A549 (cell line): ENCODE measurements at regions not wholly inside any gene's neighbourhood (a gene's known extent, or its start where the extent isn't known, plus 50 kb on each side); places are given as distances from the start of the nearest gene placed in this dataset.

ENCODE experiments used
- ATAC-seq, 2 experiments: fragments of 200-7000 bp in 1 of 2; fragments of >200 bp in 1 of 2; cut with Nextera tagmentation in 1 of 2; cut with Tn5 transposase in 1 of 2; 3 replicates each; pipeline versions ENCODE4 v1.8.0 to v1.9.1; 2018 to 2020; ENCODE audit warnings: mild to moderate bottlenecking in 1 of 2, moderate library complexity in 1 of 2
- CTCF ChIA-PET: fragments of 300-600 bp; sonication (Branson Sonifier 250); formaldehyde crosslinking; extraction: SDS; loops from one replicate; lab custom pipeline; 2021; ENCODE audit warnings: antibody characterized with exemption, inconsistent platforms; lab: Yijun Ruan, JAX
- POLR2A ChIA-PET: fragments of 350-600 bp; formaldehyde crosslinking; extraction: SDS; loops from one replicate; lab custom pipeline; 2021; ENCODE audit warnings: antibody characterized with exemption, inconsistent platforms; lab: Yijun Ruan, JAX
- DNase-seq, 2 experiments: peaks; one replicate each; pipeline versions ENCODE4 v3.0.0 to v3.0.0-alpha.2; 2011 to 2016; ENCODE audit warnings: low read depth in 1 of 2, low spot score in 1 of 2
- FAIRE-seq: peaks from 2 replicates; lab custom pipeline; 2011; peaks lifted over from hg19 to GRCh38; lab: Jason Lieb, UNC
- H3K27ac ChIP-seq, 2 experiments: fragments of >200 bp; sonication (Bioruptor Twin); formaldehyde crosslinking; 3 replicates each; pipeline ENCODE4 v1.5.1; 2016 to 2017
- H3K4me1 ChIP-seq: fragments of >200 bp; sonication (Bioruptor Twin); formaldehyde crosslinking; 3 replicates; pipeline ENCODE4 v1.6.1; 2016
- H3K4me2 ChIP-seq: fragments of >200 bp; sonication (Bioruptor Twin); formaldehyde crosslinking; 3 replicates; pipeline ENCODE4 v1.6.1; 2016
- H3K4me3 ChIP-seq: fragments of >200 bp; sonication (Bioruptor Twin); formaldehyde crosslinking; 3 replicates; pipeline ENCODE4 v1.5.1; 2016
- H3K9me3 ChIP-seq: fragments of >200 bp; sonication (Bioruptor Twin); formaldehyde crosslinking; 3 replicates; pipeline ENCODE4 v1.6.1; 2016
- CBX2 ChIP-seq: fragments of 200-600 bp; sonication (generic); IDR thresholded peaks from 2 replicates; pipeline ENCODE4 v1.6.1; 2016; ENCODE audit warnings: low read depth, mild to moderate bottlenecking, borderline replicate concordance
- CEBPB ChIP-seq, 2 experiments: fragments of >200 bp in 1 of 2; sonication (Bioruptor Twin) in 1 of 2; formaldehyde crosslinking in 1 of 2; IDR thresholded peaks; 2 replicates each; pipeline ENCODE4 v1.6.1; 2012 to 2016
- CHD2 ChIP-seq: fragments of 150-350 bp; IDR thresholded peaks from 2 replicates; pipeline ENCODE4 v1.6.1; 2014; ENCODE audit warnings: low read length; ENCODE audit not compliant: partially characterized antibody
- E2F6 ChIP-seq: IDR thresholded peaks from 2 replicates; pipeline ENCODE4 v1.6.1; 2012; ENCODE audit warnings: low read depth, borderline replicate concordance
- EHF ChIP-seq: fragments of 250-450 bp; sonication (Bioruptor Pico); IDR thresholded peaks from 2 replicates; pipeline ENCODE4 v1.5.0; 2020; ENCODE audit warnings: mild to moderate bottlenecking
- FOSL2 ChIP-seq, 2 experiments: fragments of 450-650 bp in 1 of 2; fragments of >200 bp in 1 of 2; sonication (Bioruptor Twin) in 1 of 2; formaldehyde crosslinking; IDR thresholded peaks; 2 replicates each; pipeline versions ENCODE4 v1.5.0 to v1.6.1; 2016 to 2020; ENCODE audit warnings: mild to moderate bottlenecking in 1 of 2, moderate library complexity in 1 of 2
- FOXS1 ChIP-seq: fragments of 250-450 bp; sonication (Bioruptor Pico); IDR thresholded peaks from 2 replicates; pipeline ENCODE4 v1.5.0; 2020; ENCODE audit warnings: mild to moderate bottlenecking, moderate library complexity
- HOXA7 ChIP-seq: fragments of 250-450 bp; sonication (Bioruptor Pico); IDR thresholded peaks from 2 replicates; pipeline ENCODE4 v1.5.0; 2020; ENCODE audit warnings: mild to moderate bottlenecking, moderate library complexity
- HOXB13 ChIP-seq: fragments of 250-450 bp; sonication (Bioruptor Pico); IDR thresholded peaks from 2 replicates; pipeline ENCODE4 v1.5.0; 2020; ENCODE audit warnings: low read depth, mild to moderate bottlenecking, moderate library complexity
- JUN ChIP-seq, 2 experiments: fragments of >200 bp; sonication (Bioruptor Twin); formaldehyde crosslinking; IDR thresholded peaks; 2 replicates in 1 of 2; 3 replicates in 1 of 2; pipeline ENCODE4 v1.6.1; 2016 to 2017
- JUNB ChIP-seq: fragments of >200 bp; sonication (Bioruptor Twin); formaldehyde crosslinking; IDR thresholded peaks from 2 replicates; pipeline ENCODE4 v1.6.1; 2016
- KDM1A ChIP-seq: fragments of 200-600 bp; sonication (generic); IDR thresholded peaks from 2 replicates; pipeline ENCODE4 v1.6.1; 2016; ENCODE audit warnings: low read depth, mild to moderate bottlenecking
- KDM5A ChIP-seq: fragments of 200-600 bp; sonication (generic); IDR thresholded peaks from 2 replicates; pipeline ENCODE4 v1.6.1; 2016; ENCODE audit warnings: antibody characterized with exemption, mild to moderate bottlenecking
- MAZ ChIP-seq: fragments of 150-350 bp; IDR thresholded peaks from 2 replicates; pipeline ENCODE4 v1.6.1; 2014; ENCODE audit warnings: antibody characterized with exemption, low read depth, low read length, borderline replicate concordance
- MYC ChIP-seq: IDR thresholded peaks from 2 replicates; pipeline ENCODE4 v1.6.1; 2012; ENCODE audit warnings: mild to moderate bottlenecking, inconsistent platforms, low read length, improper control_type of control experiment, borderline replicate concordance
- NPAS2 ChIP-seq: fragments of 250-450 bp; sonication (Bioruptor Pico); IDR thresholded peaks from 2 replicates; pipeline ENCODE4 v1.8.0; 2022; ENCODE audit warnings: mild to moderate bottlenecking, moderate library complexity, borderline replicate concordance
- NR3C1 ChIP-seq: fragments of >200 bp; sonication (Bioruptor Twin); formaldehyde crosslinking; IDR thresholded peaks from 3 replicates; pipeline ENCODE4 v1.6.1; 2017
- PBX3 ChIP-seq: IDR thresholded peaks from 2 replicates; pipeline ENCODE4 v1.6.1; 2012
- POLR2AphosphoS2 ChIP-seq: conservative IDR thresholded peaks from 2 replicates; pipeline ENCODE4 v1.6.1; 2012; ENCODE audit warnings: low read length, improper control_type of control experiment, inconsistent platforms
- RARB ChIP-seq: fragments of 250-450 bp; sonication (Bioruptor Pico); IDR thresholded peaks from 2 replicates; pipeline ENCODE4 v1.8.0; 2021; ENCODE audit warnings: mild to moderate bottlenecking, moderate library complexity
- RCOR1 ChIP-seq: fragments of 150-350 bp; IDR thresholded peaks from 2 replicates; pipeline ENCODE4 v1.6.1; 2014; ENCODE audit warnings: antibody characterized with exemption, low read length, low read depth
- REST ChIP-seq: fragments of 200-600 bp; sonication (generic); IDR thresholded peaks from 2 replicates; pipeline ENCODE4 v1.6.1; 2016; ENCODE audit warnings: antibody characterized with exemption, mild to moderate bottlenecking, moderate library complexity
- RNF2 ChIP-seq: fragments of 200-600 bp; sonication (generic); IDR thresholded peaks from 2 replicates; pipeline ENCODE4 v1.6.1; 2016; ENCODE audit warnings: low read depth, mild to moderate bottlenecking, antibody characterized with exemption, moderate library complexity, borderline replicate concordance
- SMC3 ChIP-seq: fragments of >200 bp; sonication (Bioruptor Twin); formaldehyde crosslinking; IDR thresholded peaks from 3 replicates; pipeline ENCODE4 v1.6.1; 2018; ENCODE audit warnings: inconsistent platforms
- ZC3H11A ChIP-seq: fragments of 450-650 bp; IDR thresholded peaks from 2 replicates; pipeline ENCODE4 v1.6.1; 2014; ENCODE audit warnings: antibody characterized with exemption, mild to moderate bottlenecking
- ZNF302 ChIP-seq: fragments of 250-450 bp; sonication (Bioruptor Pico); IDR thresholded peaks from 2 replicates; pipeline ENCODE4 v1.9.0; 2021; ENCODE audit warnings: inconsistent platforms, mild to moderate bottlenecking, moderate library complexity
- ZSCAN20 ChIP-seq: fragments of 250-450 bp; sonication (Bioruptor Pico); IDR thresholded peaks from 2 replicates; pipeline ENCODE4 v1.8.0; 2022; ENCODE audit warnings: mild to moderate bottlenecking, moderate library complexity
- WGBS: methylation state at CpG from one replicate; pipeline ENCODE4 v1.1.6; 2017; ENCODE audit errors: missing lambda C conversion rate; 5-methylcytosine and 5-hydroxymethylcytosine counted together
- TF ChIP-seq, protein P1 (sequence below): fragments of 250-450 bp; sonication (Bioruptor Pico); IDR thresholded peaks from 2 replicates; pipeline ENCODE4 v1.5.0; 2020; ENCODE audit warnings: low read depth, mild to moderate bottlenecking, moderate library complexity

DNA sequence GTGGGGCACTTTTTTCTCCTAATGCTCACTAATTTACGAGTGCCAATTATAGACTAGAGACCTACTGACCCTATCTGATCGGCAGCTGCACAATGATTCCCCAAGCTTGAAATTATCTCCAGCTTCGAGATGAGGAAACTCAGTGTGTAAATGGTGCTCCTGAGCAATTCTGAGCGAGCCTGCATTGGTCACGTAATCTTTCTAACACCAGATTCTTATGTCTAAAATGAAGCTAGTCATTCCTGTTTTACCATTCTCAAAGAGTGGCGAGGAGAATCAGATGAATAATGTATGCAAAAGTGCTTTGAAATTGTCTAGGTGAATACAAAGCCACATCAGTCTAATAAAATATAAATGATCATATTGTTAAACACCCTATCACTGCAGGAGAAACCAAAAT lies 318.1 kb upstream of the FAM78B start:
- no peaks in the 10 kb centered on the region for H3K4me1 ChIP-seq
- no peak for TF ChIP-seq KDM1A
- TF ChIP-seq ZNF302 = no peak
- TF ChIP-seq, protein P1, sequence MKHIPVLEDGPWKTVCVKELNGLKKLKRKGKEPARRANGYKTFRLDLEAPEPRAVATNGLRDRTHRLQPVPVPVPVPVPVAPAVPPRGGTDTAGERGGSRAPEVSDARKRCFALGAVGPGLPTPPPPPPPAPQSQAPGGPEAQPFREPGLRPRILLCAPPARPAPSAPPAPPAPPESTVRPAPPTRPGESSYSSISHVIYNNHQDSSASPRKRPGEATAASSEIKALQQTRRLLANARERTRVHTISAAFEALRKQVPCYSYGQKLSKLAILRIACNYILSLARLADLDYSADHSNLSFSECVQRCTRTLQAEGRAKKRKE (CRISPR knock-in tag) = no peak
- TF ChIP-seq POLR2AphosphoS2 = no peak
- no peak for TF ChIP-seq HOXB13
- no peak for TF ChIP-seq CEBPB (IDR thresholded peaks at IDR 0.05)
- TF ChIP-seq KDM5A = no peak
- no peak for TF ChIP-seq REST
- no peak for TF ChIP-seq ZSCAN20 (CRISPR knock-in tag)
- TF ChIP-seq, all 56 proteins: peak for 0
- DNase-seq = no peak
- no peak for FAIRE-seq
- H3K27ac ChIP-seq = no peak overlapping the region
- WGBS = 25% methylated on average over 6 of the region's 6 CpGs
- H3K4me3 ChIP-seq = no peak overlapping the region
- CTCF ChIA-PET = no interaction called here
- ATAC-seq = no peak
- no peak overlapping the region for H3K4me2 ChIP-seq
- POLR2A ChIA-PET = no interaction called here
- no peaks in the 10 kb centered on the region for H3K9me3 ChIP-seq

- Histone ChIP-seq H3K4me2 (no peak overlapping the region), H3K4me1 (no peaks in the 10 kb centered on the region), H3K9me3 (no peaks in the 10 kb centered on the region), H3K4me3 (no peak overlapping the region), H3K27ac (no peak overlapping the region)
- no peak for ATAC-seq
- CTCF ChIA-PET = no interaction called here
- no peak for FAIRE-seq
- POLR2A ChIA-PET = no interaction called here
- no peak for DNase-seq
- WGBS = 18% methylated on average over 1 of the region's 1 CpG
- no peak for TF ChIP-seq ZSCAN20 (CRISPR knock-in tag)
- no peak for TF ChIP-seq ZC3H11A
- TF ChIP-seq RCOR1 = no peak
- no peak for TF ChIP-seq PBX3
- no peak for TF ChIP-seq FOXS1 (CRISPR knock-in tag)
- no peak for TF ChIP-seq JUNB
- TF ChIP-seq NR3C1 = no peak
- no peak for TF ChIP-seq MAZ
- no peak for TF ChIP-seq CEBPB (IDR thresholded peaks at IDR 0.05)
- TF ChIP-seq RARB (CRISPR knock-in tag) = no peak
- TF ChIP-seq KDM5A = no peak
- TF ChIP-seq CHD2 = no peak
Measured at GRCh38 chr1:166485620-166486019, 318.8 kb upstream of the FAM78B start.

DNA sequence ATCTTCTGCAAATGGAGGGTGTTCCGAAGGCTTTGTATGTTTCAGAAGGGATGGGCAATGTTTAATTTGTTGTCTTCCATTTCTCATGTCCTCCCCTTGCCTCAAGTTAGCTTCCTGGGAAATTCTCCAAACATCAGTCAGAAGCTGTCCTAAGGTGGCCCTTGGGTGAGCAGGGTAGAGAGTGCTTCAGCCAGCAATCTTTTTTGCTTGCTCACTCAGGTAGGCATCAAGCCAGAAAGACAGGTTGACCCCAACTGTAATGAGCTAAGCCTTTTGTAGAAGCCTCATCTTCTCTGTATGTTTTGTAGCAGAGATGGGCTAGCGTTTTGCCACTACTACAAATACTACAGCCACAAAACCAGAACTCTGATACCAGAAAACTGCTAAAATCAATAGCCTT lies 321.5 kb upstream of the FAM78B start:
- H3K4me3 ChIP-seq = no peak overlapping the region
- TF ChIP-seq HOXA7 (CRISPR knock-in tag) = no peak
- no peak for TF ChIP-seq FOSL2 (IDR thresholded peaks at IDR 0.05)
- TF ChIP-seq FOSL2 (CRISPR knock-in tag; IDR thresholded peaks at IDR 0.05) = no peak
- no peak for TF ChIP-seq E2F6
- no peak for TF ChIP-seq EHF
- TF ChIP-seq CBX2 = no peak
- no peak for TF ChIP-seq RNF2
- no peak for TF ChIP-seq RCOR1
- no peak for TF ChIP-seq KDM1A
- no peak for TF ChIP-seq NPAS2 (CRISPR knock-in tag)
- TF ChIP-seq MYC = no peak
- no peak for TF ChIP-seq SMC3
- TF ChIP-seq, protein P1 (CRISPR knock-in tag) = no peak
- no peak for TF ChIP-seq RARB (CRISPR knock-in tag)
- TF ChIP-seq JUN (IDR thresholded peaks at IDR 0.05) = no peak
- TF ChIP-seq ZNF302 = no peak
- no peak for FAIRE-seq
- 29% methylated on average over 2 of the region's 2 CpGs for WGBS
- ChIA-PET POLR2A (no interaction called here), CTCF (interaction anchor here (4.5 kb wide), 1 partner anchor 10 kb away, joined by 30 read pairs; no protein-coding TSS in a partner anchor)
- DNase-seq = no peak
- no peak overlapping the region for H3K27ac ChIP-seq
- no peak overlapping the region for H3K4me2 ChIP-seq
- H3K9me3 ChIP-seq = no peaks in the 10 kb centered on the region; the same call in 2 of the 3 replicates
- no peak for ATAC-seq
- H3K4me1 ChIP-seq = no peaks in the 10 kb centered on the region
